ENCODE measurements at regions not wholly inside any gene's neighbourhood (a gene's known extent, or its start where the extent isn't known, plus 50 kb on each side); places are given as distances from the start of the nearest gene placed in this dataset.

DNA sequence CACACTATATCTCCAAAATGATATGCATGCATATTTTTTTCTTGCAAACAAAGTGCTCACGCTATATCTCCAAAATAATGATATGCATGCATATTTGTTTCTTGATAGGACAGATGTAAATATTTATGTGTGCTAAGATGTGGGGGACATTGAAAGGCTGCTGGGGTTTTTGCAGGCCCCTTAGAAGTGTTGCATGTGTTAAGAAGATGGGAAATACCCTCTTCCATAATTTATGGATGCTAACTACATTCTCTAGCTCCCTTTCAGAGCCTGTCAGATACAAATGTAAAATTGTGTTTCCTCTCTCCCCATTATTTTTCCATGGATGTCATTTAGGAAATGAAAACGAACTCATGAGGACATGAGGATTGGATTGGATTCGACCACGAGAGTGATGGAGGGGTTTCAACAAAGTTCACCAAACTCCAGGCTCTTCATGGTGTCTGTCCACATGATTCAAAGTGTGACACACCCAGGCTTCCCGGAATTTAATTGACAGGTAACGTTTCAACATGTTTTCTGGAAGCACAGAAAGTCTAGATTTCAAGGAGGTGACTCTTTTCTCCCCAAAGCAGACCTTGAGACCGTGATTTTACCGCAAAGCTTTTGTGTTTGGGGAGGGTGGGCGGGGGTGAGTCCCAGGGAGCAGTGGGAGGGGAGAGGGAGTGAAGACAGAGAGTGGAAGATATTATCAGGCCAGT, 94.4 kb upstream of the CD99 start:
- TF ChIP-seq, protein P1, sequence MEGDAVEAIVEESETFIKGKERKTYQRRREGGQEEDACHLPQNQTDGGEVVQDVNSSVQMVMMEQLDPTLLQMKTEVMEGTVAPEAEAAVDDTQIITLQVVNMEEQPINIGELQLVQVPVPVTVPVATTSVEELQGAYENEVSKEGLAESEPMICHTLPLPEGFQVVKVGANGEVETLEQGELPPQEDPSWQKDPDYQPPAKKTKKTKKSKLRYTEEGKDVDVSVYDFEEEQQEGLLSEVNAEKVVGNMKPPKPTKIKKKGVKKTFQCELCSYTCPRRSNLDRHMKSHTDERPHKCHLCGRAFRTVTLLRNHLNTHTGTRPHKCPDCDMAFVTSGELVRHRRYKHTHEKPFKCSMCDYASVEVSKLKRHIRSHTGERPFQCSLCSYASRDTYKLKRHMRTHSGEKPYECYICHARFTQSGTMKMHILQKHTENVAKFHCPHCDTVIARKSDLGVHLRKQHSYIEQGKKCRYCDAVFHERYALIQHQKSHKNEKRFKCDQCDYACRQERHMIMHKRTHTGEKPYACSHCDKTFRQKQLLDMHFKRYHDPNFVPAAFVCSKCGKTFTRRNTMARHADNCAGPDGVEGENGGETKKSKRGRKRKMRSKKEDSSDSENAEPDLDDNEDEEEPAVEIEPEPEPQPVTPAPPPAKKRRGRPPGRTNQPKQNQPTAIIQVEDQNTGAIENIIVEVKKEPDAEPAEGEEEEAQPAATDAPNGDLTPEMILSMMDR (conservative IDR thresholded peaks at IDR 0.05; ENCODE audit: low read depth, low read length), result no peak
- TF ChIP-seq EZH2 (IDR thresholded peaks at IDR 0.05; ENCODE audit: borderline replicate concordance, low read depth, low read length, poor library complexity, severe bottlenecking), result no peak

Measured in A673 (cell line).